HL-60 (cell line): ENCODE measurements at regions not wholly inside any gene's neighbourhood (a gene's known extent, or its start where the extent isn't known, plus 50 kb on each side); places are given as distances from the start of the nearest gene placed in this dataset.
"Not testable (repeated sequence)": the region's sequence is repeated elsewhere in the genome, so short reads cannot be mapped to it uniquely, and the experiment has no call there.

Source experiments
- DNase-seq, 2 experiments: peaks; one replicate each; pipeline ENCODE4 v3.0.0-alpha.2; 2010 to 2020; ENCODE audit warnings: low read depth in 1 of 2, low spot score in 1 of 2
- H3K27ac ChIP-seq: fragments of 250-450 bp; sonication (Bioruptor Pico); replicated peaks from 2 replicates; pipeline ENCODE4 v1.5.1; 2020; ENCODE audit warnings: mild to moderate bottlenecking, moderate library complexity
- H3K27me3 ChIP-seq: fragments of 250-450 bp; sonication (Bioruptor Pico); 2 replicates; pipeline ENCODE4 v1.5.1; 2021; ENCODE audit warnings: mild to moderate bottlenecking, moderate library complexity; ENCODE audit not compliant: insufficient read depth, poor library complexity, severe bottlenecking
- H3K4me3 ChIP-seq: replicated peaks from 2 replicates; pipeline ENCODE4 v1.5.1; 2011; ENCODE audit warnings: mild to moderate bottlenecking, control low read depth, low read length; ENCODE audit not compliant: insufficient read depth
- CTCF ChIP-seq: IDR thresholded peaks from one replicate; pipeline ENCODE4 v1.5.1; 2011; ENCODE audit warnings: low read length, control low read depth, inconsistent platforms; ENCODE audit not compliant: insufficient read depth
- GABPA ChIP-seq: IDR thresholded peaks from 2 replicates; pipeline ENCODE4 v1.6.1; 2012; ENCODE audit warnings: low read depth
- POLR2AphosphoS5 ChIP-seq: IDR thresholded peaks from 2 replicates; pipeline ENCODE4 v1.6.1; 2012; ENCODE audit warnings: low read depth
- REST ChIP-seq: IDR thresholded peaks from 2 replicates; pipeline ENCODE4 v1.6.1; 2012; ENCODE audit warnings: low read depth; ENCODE audit not compliant: insufficient replicate concordance
- SPI1 ChIP-seq: IDR thresholded peaks from 2 replicates; pipeline ENCODE4 v1.6.1; 2012; ENCODE audit warnings: low read depth, mild to moderate bottlenecking, borderline replicate concordance

- Histone ChIP-seq H3K27ac (no peak overlapping the region), H3K4me3 (no peak overlapping the region), H3K27me3 (peaks cover 2% of the 10 kb centered on the region)
- no peak for DNase-seq
- TF ChIP-seq GABPA = no peak
- TF ChIP-seq CTCF = no peak
- no peak for TF ChIP-seq SPI1
- no peak for TF ChIP-seq POLR2AphosphoS5
- no peak for TF ChIP-seq REST
These were observed 66.5 kb upstream of the STC2 start for GRCh38 chr5:173394701-173395100.

GRCh38 chr5:173392172-173392571 is 64.0 kb upstream of the STC2 start:
- no peak for DNase-seq
- H3K27me3 ChIP-seq = no peaks in the 10 kb centered on the region
- TF ChIP-seq REST = no peak
- no peak for TF ChIP-seq CTCF
- no peak for TF ChIP-seq POLR2AphosphoS5
- TF ChIP-seq SPI1 = no peak
- TF ChIP-seq GABPA = no peak
- H3K27ac ChIP-seq = no peak overlapping the region
- H3K4me3 ChIP-seq = no peak overlapping the region

GRCh38 chr5:173391031-173391430 is 62.8 kb upstream of the STC2 start:
- no peak for TF ChIP-seq SPI1
- no peak for TF ChIP-seq CTCF
- no peak for TF ChIP-seq POLR2AphosphoS5
- no peak for TF ChIP-seq GABPA
- no peak for TF ChIP-seq REST
- H3K27me3 ChIP-seq = no peaks in the 10 kb centered on the region
- H3K4me3 ChIP-seq = no peak overlapping the region
- H3K27ac ChIP-seq = no peak overlapping the region
- DNase-seq = no peak

GRCh38 chr5:173387293-173387692 is 59.1 kb upstream of the STC2 start:
- not testable (repeated sequence) for H3K27ac ChIP-seq, DNase-seq

More at GRCh38 chr5:173387293-173387692, 59.1 kb upstream of the STC2 start:
- H3K27me3 ChIP-seq, H3K4me3 ChIP-seq: not testable (repeated sequence)
